LNCAP (cell line): ENCODE measurements at regions not wholly inside any gene's neighbourhood (a gene's known extent, or its start where the extent isn't known, plus 50 kb on each side); places are given as distances from the start of the nearest gene placed in this dataset.

Experiments
- TF ChIP-seq, protein P1 (sequence below): fragments of 450-650 bp; IDR thresholded peaks from 2 replicates; pipeline ENCODE4 v1.5.1; 2017; ENCODE audit warnings: mild to moderate bottlenecking

DNA sequence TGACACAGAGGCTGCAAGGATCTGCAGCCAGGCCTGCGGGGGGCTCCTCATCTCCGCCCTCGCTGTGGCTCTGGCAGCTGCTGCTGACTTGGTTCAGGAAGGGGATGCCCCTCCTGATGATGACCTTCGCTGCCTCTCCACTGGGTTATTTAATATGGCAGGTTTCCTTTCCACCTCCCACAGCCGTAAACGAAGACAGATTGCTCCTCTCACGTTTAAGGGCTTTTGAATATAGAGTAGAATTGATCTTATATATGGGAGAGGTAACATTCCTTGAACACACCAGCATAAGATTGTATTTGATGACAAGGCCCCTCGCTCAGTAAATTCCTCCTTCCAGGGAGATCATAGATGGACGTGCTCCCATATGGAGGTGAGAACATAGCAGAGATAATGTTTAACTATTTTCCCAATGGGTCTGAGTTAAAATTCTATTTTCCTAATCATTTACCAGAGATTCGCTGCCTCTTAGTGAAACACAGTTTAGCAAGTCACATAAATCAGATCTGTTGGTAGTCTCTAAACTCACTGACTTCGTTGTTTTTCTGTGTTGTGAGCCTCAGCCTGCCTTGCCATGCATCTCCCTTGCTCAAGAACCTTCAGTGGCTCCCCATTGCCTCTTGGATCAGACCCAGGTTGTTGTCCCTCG is 88.5 kb upstream of the AJAP1 start:
- TF ChIP-seq, protein P1, sequence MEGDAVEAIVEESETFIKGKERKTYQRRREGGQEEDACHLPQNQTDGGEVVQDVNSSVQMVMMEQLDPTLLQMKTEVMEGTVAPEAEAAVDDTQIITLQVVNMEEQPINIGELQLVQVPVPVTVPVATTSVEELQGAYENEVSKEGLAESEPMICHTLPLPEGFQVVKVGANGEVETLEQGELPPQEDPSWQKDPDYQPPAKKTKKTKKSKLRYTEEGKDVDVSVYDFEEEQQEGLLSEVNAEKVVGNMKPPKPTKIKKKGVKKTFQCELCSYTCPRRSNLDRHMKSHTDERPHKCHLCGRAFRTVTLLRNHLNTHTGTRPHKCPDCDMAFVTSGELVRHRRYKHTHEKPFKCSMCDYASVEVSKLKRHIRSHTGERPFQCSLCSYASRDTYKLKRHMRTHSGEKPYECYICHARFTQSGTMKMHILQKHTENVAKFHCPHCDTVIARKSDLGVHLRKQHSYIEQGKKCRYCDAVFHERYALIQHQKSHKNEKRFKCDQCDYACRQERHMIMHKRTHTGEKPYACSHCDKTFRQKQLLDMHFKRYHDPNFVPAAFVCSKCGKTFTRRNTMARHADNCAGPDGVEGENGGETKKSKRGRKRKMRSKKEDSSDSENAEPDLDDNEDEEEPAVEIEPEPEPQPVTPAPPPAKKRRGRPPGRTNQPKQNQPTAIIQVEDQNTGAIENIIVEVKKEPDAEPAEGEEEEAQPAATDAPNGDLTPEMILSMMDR: no peak

DNA sequence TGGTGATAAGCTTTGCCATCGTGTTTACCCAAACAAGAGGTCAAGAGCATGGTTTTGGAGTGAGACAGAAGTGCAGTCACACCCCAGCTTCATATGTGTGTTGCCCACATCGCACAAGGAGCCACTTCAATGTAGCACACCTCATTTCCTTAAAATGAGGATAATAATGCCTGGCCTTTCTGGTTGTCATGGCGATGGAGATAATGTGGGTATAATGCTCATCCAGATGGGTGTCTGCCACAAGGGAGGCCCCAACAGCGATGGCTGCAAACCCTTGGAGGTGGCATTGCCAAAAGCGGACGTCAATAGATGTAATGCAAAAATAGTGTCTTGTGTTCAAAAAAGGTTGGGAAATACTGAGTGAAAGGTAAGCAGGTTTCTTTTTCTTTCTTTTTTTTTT is 83.1 kb upstream of the AJAP1 start:
- TF ChIP-seq, protein P1: no peak

DNA sequence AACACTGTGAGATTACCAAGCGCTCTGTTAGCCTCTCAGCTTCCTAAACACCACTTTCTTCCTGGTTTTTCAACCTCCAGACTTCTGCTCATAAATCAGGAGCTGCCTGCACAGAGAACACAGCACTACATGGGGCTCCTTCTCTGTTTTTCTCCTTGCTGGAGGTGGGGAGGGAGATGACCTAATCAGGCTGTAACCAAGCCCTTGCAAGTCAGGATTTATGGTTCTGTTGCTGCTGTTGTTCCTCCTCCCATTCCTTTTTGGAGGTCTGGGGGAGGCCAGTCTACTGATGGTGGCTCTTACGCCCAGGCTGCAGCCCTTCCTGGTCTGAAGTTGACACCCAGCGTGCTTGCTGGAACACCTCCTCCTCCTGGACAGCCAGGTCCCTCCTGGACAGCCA is 80.9 kb upstream of the AJAP1 start:
- TF ChIP-seq, protein P1: no peak

DNA sequence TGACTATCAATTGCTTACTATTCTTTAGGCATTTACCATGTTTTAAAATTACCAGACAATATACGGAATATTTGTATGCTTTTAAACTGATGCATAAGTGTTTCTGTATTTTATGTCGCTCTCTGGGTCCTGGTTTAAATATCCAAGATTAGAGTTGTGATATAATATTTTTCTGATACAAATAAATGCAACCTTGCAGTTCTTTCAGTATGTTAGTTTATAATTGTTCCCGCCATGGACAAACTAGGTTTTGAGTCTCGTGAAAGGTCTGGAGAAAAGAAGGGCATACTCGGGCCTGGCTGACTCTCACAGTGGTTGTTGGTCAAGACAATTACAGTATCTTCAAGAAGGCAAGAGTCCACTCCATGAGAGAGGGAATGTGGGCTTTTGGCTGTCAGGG is 72.6 kb upstream of the AJAP1 start:
- TF ChIP-seq, protein P1: no peak

DNA sequence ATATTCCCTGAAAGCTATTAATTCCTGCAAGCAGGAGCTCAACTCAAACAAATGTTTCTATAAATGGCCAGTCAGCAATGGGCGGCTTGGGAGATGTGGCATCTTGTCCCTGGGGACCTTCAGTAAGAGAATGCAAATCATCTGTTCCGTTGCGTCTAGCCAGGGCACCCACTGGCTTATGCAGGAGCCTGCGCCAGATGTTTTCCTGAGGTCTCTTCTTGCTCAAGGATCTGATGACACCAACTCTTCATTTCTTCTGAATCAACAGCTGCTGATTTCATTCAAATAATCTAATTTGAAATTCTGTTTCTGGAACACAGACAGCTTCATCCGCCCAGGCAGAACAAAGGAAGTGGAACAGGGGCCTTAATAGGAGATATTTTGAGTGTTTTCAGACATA is 70.0 kb upstream of the AJAP1 start:
- TF ChIP-seq, protein P1: no peak

DNA sequence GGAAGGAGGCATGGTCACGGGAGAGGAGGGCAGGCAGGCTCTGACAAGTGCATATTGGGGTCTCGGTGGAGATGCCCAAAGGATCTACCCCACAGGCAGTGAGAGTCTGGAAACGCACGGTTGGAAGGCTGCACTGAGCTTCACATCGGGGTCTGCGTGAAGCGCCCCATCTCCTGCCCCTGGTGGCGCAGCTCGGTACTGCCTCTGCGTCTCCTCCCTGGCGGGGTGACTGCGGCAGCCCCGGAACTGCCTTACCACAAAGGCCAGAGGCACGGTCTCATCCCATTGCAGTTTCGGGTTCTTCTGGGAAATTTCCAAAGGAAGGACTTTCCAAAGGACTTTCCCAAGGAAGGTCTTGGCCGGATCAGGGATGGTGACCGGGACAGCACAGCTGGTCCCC is 69.2 kb upstream of the AJAP1 start:
- TF ChIP-seq, protein P1: peak; percentile 61

DNA sequence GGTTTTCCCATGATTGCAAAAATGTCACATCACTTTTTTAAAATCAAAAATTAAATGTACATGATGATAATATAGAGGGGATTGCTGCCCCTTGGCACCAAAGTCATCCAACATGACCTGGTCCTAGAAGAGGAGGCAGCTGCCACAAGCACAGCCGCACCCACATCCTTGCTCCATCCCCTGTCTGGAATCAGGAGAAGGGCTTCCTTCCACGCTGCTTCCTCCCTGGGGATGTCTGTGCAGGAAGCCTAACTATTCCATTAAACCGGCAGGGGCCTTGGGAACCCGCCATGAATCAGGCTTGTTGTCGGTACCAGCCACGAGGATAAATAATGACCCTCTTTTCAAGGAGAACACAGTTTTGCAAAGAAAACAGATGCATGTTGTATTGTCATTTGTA is 68.7 kb upstream of the AJAP1 start:
- TF ChIP-seq, protein P1: no peak

DNA sequence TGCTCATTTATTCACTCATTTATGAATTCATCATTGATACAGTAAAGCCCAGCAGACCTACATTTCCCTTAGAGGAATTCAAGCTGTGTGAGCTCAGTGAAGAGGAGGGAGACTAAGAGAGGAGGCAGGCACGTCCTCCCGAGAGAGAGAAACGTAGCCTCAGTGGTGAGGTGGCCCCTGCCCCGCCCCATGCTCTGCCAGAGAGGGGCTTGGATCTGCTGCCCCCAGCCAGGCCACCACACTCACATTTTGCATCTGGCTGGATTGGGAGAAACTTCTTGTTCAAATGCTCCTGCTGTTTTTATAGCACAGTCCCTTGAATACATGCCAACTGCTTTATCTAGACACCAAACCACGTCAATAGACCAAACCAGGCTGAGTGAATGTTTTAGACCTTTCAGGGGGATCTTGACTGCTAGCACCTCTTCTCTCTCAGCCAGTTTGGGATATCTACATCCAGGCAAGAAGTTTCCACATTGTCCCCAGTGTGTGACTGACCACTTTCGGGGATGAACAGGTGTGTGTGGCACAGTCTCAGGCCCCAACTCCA is 67.7 kb upstream of the AJAP1 start:
- TF ChIP-seq, protein P1: no peak
